T-helper 2 cell treated with Interferon-gamma antibody and Interleukin-4, amounts not matched to agents 5 μg/mL and 100 μg/mL, for 36 hours (primary cell): ENCODE measurements at regions not wholly inside any gene's neighbourhood (a gene's known extent, or its start where the extent isn't known, plus 50 kb on each side); places are given as distances from the start of the nearest gene placed in this dataset.

ENCODE experiments used
- DNase-seq: peaks from one replicate; pipeline ENCODE4 v3.0.0; 2021; ENCODE audit warnings: low spot score
- H3K27ac Mint-ChIP-seq: one replicate; pipeline ENCODE4 v1.8.0; 2021; ENCODE audit warnings: mild to moderate bottlenecking, mixed read lengths
- H3K27me3 Mint-ChIP-seq: one replicate; pipeline ENCODE4 v1.8.0; 2021; ENCODE audit warnings: low read depth, mixed read lengths
- H3K36me3 Mint-ChIP-seq: one replicate; pipeline ENCODE4 v1.8.0; 2021; ENCODE audit warnings: low read depth, mixed read lengths
- H3K4me1 Mint-ChIP-seq: one replicate; pipeline ENCODE4 v1.8.0; 2021; ENCODE audit warnings: low read depth, mixed read lengths
- H3K4me3 Mint-ChIP-seq: one replicate; pipeline ENCODE4 v1.8.0; 2022; ENCODE audit warnings: mild to moderate bottlenecking, moderate library complexity, mixed read lengths
- H3K9me3 Mint-ChIP-seq: one replicate; pipeline ENCODE4 v1.8.0; 2021; ENCODE audit warnings: mixed read lengths

DNA sequence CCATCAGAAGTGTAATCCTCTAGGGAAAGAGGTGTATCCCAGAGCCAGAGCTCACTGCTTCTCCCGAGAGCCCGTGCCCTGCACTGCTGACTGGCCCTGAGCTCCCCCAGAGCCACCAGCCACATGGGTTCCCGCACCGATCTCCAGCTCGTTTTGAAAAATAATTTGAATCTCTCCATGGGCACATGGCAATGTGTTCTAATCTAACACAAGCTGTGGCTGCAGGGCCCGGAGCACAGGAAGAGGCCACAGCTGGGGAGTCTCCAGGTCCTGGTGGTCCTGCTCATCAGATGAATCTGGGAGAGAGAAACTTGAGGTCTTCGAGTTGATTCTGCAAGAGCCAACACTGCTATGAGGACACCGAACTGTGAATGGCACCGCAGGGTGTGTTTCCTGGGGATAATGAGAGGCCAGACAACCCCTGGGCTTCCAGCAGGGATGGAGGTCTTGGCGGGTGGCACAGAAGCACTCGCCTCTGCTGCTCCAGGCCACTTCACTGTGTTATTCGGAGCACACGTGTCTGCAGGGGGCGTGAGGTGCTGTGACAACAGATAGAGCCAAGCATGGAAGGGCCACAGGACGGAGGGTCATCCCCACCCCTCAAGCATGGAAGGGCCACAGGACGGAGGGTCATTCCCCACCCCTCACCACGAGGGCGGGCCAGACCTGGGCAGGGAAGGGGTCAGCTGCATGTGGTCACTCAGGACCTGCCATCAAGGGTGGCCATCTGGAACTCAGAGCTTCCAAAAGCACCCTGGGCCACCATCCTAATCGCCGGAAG, 196.8 kb downstream of the NDUFA10 start:
- no peak overlapping the region for H3K27ac Mint-ChIP-seq
- H3K36me3 Mint-ChIP-seq: no peaks in the 10 kb centered on the region
- DNase-seq: no peak
- H3K4me3 Mint-ChIP-seq: no peak overlapping the region
- H3K9me3 Mint-ChIP-seq: no peaks in the 10 kb centered on the region
- no peaks in the 10 kb centered on the region for H3K4me1 Mint-ChIP-seq
- H3K27me3 Mint-ChIP-seq: no peaks in the 10 kb centered on the region

GRCh38 chr2:239827523-239827890, 197.6 kb downstream of the NDUFA10 start:
- Mint-ChIP-seq H3K27me3 (no peaks in the 10 kb centered on the region), H3K4me1 (no peaks in the 10 kb centered on the region), H3K27ac (no peak overlapping the region), H3K9me3 (no peaks in the 10 kb centered on the region), H3K4me3 (no peak overlapping the region), H3K36me3 (no peaks in the 10 kb centered on the region)
- DNase-seq: no peak

DNA sequence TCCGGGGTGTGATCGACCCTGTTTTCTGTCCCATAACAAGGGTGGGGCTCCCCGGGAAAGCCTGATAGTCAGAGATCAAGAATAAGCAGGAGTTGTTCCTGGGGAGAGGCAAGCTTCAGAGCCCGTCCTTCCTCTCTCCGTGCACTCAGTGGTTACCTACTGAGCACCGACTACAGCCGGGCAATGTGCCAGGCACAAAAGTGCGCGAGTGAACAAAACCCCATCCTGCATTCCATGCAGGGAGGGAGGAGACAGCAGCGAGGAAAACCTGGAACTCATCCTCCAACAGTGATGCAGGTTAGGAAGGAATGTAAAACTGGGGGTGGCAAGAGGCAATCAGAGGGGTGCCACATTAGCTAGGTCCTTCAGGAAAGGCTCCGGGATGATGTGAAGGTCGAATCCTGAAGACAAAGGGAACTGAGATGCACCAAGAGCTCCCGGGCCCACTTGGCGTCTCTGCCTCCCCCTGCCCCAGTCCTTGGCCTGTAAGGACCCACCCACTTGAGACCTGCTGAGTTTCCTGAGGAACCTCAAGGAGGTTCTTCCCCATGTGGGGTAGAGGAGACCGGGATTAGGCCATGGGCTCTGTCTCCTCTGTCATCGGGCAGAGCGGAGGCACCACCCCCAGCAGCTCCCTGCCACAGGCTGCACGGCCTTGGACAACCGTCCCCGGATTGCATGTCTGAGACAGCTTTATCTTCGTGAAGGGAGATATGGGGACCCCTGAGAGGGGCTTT, 198.2 kb downstream of the NDUFA10 start:
- H3K36me3 Mint-ChIP-seq: no peaks in the 10 kb centered on the region
- H3K4me1 Mint-ChIP-seq: no peaks in the 10 kb centered on the region
- H3K9me3 Mint-ChIP-seq: no peaks in the 10 kb centered on the region
- no peaks in the 10 kb centered on the region for H3K27me3 Mint-ChIP-seq
- H3K4me3 Mint-ChIP-seq: no peak overlapping the region
- DNase-seq: no peak
- H3K27ac Mint-ChIP-seq: no peak overlapping the region

GRCh38 chr2:239826376-239826775, 198.8 kb downstream of the NDUFA10 start:
- Mint-ChIP-seq H3K4me3 (no peak overlapping the region), H3K9me3 (no peaks in the 10 kb centered on the region), H3K4me1 (no peaks in the 10 kb centered on the region), H3K27me3 (no peaks in the 10 kb centered on the region), H3K36me3 (no peaks in the 10 kb centered on the region), H3K27ac (no peak overlapping the region)
- no peak for DNase-seq

- H3K27ac Mint-ChIP-seq: no peak overlapping the region
- DNase-seq: no peak
- H3K4me1 Mint-ChIP-seq: no peaks in the 10 kb centered on the region
- H3K9me3 Mint-ChIP-seq: no peaks in the 10 kb centered on the region
- no peak overlapping the region for H3K4me3 Mint-ChIP-seq
- no peaks in the 10 kb centered on the region for H3K27me3 Mint-ChIP-seq
- no peaks in the 10 kb centered on the region for H3K36me3 Mint-ChIP-seq
These were observed 199.5 kb downstream of the NDUFA10 start for GRCh38 chr2:239825705-239825979.

DNA sequence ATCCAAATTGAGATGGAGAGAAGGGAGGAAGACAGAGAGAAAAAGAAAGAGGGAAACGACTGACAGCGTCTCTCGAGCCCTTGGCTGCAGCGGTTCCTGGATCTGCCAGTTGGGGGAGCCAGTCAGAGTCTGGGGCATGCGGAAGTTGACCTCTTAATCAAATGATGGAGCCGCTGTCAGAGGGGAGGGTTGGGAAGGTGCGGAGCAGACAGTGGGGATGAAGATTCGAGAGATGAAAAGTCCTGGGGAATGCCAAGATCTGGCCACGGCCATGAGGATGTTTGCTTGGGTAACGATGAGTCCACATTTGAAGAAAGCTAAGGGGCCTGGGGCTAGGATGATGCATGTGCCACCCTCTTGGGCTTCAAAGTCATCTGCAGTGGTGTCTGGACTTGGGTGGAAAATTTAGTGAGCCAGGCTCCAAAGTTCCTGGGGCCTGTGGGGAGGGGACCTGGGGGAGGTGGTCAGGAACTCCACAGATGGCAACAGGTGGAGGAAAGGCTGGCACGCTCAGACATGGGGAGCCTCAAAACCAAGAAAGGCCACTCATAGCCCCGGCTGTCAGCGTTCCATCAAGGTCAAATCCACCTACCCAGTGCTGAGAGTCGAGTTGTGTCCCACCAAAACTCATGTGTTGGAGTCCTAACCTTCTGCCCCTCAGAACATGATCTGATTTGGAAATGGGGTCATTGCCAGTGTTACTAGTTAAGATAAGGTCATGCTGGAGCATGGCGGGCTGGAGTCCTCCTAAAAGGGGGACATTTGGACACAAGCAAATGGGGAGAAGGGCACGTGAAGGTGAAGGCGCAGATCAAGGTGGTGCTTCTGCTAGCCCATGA, 200.1 kb downstream of the NDUFA10 start:
- H3K27ac Mint-ChIP-seq: no peak overlapping the region
- DNase-seq: no peak
- H3K36me3 Mint-ChIP-seq: no peaks in the 10 kb centered on the region
- H3K27me3 Mint-ChIP-seq: no peaks in the 10 kb centered on the region
- no peaks in the 10 kb centered on the region for H3K9me3 Mint-ChIP-seq
- no peaks in the 10 kb centered on the region for H3K4me1 Mint-ChIP-seq
- H3K4me3 Mint-ChIP-seq: no peak overlapping the region

DNA sequence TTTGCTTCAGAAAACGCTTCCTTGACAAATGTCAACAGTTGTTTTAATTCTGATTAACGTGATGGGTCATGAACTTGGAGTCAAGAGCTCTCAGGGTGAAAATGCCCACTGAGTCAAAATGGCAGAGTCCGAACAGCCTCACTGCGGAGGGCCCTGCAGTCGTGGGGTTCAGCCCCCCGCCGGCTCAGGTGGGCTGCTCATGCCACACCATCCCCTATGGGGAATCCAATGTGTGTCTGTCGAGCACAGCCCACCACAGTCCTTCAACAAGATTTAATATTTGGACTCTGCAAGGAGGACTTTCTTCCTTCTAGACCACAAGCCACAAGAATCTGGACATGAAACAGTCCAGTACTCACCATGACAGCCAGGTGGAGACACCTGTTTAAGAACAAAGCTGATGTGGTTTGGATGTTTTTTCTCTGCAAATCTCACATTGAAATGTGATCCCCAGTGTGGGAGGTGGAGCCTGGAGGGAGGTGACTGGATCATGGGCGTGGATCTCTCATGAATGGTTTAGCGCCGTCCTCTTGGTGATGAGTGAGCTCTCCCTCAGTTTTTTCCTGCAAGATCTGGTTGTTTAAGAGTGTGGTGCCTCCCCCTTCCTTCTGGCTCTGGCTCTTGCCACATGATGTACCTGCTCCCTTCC, 201.0 kb downstream of the NDUFA10 start:
- DNase-seq: no peak
- no peaks in the 10 kb centered on the region for H3K9me3 Mint-ChIP-seq
- no peaks in the 10 kb centered on the region for H3K36me3 Mint-ChIP-seq
- no peaks in the 10 kb centered on the region for H3K27me3 Mint-ChIP-seq
- no peak overlapping the region for H3K27ac Mint-ChIP-seq
- H3K4me1 Mint-ChIP-seq: no peaks in the 10 kb centered on the region
- H3K4me3 Mint-ChIP-seq: no peak overlapping the region

DNA sequence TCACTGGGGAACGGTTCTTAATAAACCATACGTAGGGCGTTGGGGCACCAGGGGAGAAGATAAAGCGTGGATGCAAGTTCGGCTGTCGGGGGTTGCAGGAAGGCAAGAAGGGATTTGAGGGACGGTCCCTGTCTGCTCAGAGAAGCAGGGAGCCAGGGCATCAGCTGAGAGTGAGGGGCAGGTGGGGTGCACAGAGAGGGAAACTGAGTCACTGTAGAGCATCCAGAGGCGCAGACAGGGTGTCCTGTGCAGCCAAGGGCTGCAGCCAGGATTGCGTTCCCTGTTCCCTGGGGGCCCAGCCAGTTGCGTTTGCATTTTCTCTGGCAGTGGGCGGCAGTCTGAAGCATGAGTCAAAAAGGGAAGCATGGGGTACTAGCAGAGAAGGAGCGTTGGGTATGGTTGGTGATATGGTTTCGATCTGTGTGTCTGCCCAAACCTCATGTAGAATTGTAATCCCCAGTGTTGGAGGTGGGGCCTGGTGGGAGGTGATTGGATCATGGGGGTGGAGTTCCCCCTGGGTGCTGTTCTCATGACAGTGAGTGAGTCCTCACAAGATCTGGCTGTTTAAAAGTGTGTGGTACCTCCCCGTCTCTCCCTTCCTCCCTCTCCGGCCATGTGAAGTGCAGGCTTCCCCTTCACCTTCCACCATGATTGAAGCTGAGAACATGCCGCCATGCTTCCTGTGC, 202.9 kb downstream of the NDUFA10 start:
- no peaks in the 10 kb centered on the region for H3K27me3 Mint-ChIP-seq
- no peak overlapping the region for H3K4me3 Mint-ChIP-seq
- no peaks in the 10 kb centered on the region for H3K9me3 Mint-ChIP-seq
- no peaks in the 10 kb centered on the region for H3K4me1 Mint-ChIP-seq
- no peaks in the 10 kb centered on the region for H3K36me3 Mint-ChIP-seq
- no peak overlapping the region for H3K27ac Mint-ChIP-seq
- no peak for DNase-seq

- Mint-ChIP-seq H3K36me3 (no peaks in the 10 kb centered on the region), H3K4me3 (no peak overlapping the region), H3K9me3 (no peaks in the 10 kb centered on the region), H3K27ac (no peak overlapping the region), H3K27me3 (no peaks in the 10 kb centered on the region), H3K4me1 (no peaks in the 10 kb centered on the region)
- no peak for DNase-seq
These were observed 203.5 kb downstream of the NDUFA10 start for GRCh38 chr2:239821694-239822075.

DNA sequence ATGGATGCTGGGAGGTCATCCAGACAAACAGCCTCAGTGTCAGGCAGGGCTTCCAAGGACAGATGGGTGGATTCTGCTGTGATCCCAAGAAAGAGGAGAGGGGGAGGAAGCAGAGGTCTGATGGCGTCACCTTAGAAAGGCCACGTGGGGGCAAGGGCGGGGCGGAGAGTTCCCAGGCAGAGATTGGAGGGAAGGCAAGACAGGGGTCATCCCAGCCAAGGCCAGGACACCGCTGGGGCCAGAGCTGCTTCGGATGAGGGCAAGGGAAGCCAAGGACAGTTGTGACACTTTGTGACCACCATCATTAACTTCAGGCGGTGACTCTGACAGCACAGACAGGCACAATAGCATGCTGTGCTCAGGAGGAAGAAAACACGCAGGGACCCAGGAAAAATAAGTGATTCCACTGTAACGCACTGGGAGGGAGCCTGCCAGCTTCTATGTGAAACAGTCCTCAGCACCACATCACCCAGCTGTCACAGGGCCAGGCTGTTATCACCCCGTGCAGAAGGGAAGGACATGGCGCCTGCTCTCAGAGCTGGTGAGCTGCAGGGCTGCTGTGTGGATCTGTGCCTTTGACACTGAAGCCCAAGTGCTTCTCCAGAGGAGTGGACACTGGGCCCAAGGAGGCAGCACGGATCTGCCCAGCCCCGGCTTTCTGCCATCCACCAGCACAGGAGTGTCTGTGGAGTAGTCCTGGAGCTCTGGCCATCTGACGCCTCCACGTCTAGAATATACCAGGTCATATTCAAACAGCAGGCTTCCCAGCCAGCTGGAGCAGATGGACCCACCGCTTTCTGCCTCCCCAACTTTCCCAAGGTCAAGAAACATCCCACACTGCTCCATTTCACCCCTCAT, 204.1 kb downstream of the NDUFA10 start:
- H3K27ac Mint-ChIP-seq: no peak overlapping the region
- H3K4me1 Mint-ChIP-seq: no peaks in the 10 kb centered on the region
- no peaks in the 10 kb centered on the region for H3K27me3 Mint-ChIP-seq
- H3K9me3 Mint-ChIP-seq: no peaks in the 10 kb centered on the region
- DNase-seq: no peak
- H3K36me3 Mint-ChIP-seq: no peaks in the 10 kb centered on the region
- H3K4me3 Mint-ChIP-seq: no peak overlapping the region

DNA sequence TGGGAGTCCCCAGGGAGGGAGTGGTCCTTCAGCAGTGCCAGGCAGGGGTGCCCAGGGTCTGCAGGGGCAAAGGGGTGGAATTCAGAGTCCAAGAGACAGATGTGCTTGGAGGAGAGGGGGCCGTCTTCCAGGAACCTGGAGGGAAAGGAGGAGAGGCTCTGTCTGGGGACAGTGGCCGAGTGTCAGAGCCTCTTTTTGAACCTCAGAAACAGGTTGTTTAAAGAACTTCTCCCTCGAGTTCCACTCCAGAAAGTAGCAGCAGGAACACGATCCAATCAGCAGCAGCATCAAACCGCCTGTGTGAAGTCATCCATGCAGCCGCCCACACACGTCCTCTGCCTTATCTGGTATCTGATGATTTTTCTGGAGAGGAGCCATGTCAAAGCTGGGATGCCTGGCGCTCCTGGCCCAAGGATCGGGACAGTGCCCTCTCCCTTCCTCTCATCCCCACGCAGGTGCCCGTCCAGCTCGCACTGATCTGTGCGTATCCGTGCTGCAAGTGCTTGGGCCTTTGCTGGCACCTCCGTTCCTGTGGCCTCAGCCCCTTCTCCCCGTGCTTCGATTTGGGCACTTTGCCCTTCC, 205.1 kb downstream of the NDUFA10 start:
- no peak overlapping the region for H3K27ac Mint-ChIP-seq
- H3K4me1 Mint-ChIP-seq: no peaks in the 10 kb centered on the region
- H3K36me3 Mint-ChIP-seq: no peaks in the 10 kb centered on the region
- H3K27me3 Mint-ChIP-seq: no peaks in the 10 kb centered on the region
- no peak overlapping the region for H3K4me3 Mint-ChIP-seq
- no peaks in the 10 kb centered on the region for H3K9me3 Mint-ChIP-seq
- DNase-seq: no peak

DNA sequence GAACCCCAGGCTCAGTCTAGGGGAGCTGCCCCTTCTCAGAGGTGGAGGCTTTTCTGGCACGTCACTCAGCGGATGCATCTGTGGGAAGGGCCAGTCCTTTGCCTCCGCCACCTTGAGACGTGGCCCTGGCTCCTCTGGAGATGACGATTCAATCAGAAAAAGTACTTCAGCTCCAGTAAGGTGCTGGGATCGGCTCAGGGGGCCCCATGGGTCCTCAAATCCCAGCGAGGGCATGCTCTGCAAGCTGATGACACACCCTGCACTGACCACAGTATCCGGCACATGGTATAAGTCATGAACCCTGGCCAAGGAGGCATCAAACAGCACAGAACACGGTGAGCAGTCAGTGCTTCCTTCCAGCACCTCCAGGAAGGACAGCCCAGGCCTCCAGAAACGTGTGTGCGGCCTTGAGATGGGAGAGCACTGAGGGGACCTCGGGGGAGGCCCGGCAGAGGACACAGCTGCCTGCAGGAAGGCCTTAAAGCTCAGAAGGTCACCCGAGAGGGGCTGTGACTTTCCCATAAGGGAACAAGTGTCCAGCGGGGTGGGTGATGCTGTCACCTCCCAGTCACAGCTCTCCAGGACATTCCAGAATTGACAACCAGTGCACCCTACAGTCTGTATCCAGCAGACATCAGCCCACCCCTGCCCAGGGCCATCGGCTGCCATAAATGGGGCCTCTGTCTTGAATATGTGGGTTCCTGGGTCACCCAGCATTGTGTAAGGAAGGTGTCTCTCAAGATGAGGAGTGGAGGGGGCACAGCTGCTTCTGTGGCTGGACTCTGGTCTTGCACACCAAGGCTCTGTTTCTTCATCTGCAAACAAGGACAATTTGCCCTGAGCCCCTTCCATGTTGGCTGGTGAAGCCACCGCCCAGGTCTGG, 205.8 kb downstream of the NDUFA10 start:
- Mint-ChIP-seq H3K36me3 (no peaks in the 10 kb centered on the region), H3K27ac (no peak overlapping the region), H3K9me3 (no peaks in the 10 kb centered on the region), H3K4me1 (no peaks in the 10 kb centered on the region), H3K27me3 (no peaks in the 10 kb centered on the region), H3K4me3 (no peak overlapping the region)
- no peak for DNase-seq
